ENCODE measurements at regions not wholly inside any gene's neighbourhood (a gene's known extent, or its start where the extent isn't known, plus 50 kb on each side); places are given as distances from the start of the nearest gene placed in this dataset.
"Not testable (repeated sequence)": the region's sequence is repeated elsewhere in the genome, so short reads cannot be mapped to it uniquely, and the experiment has no call there.

- TF ChIP-seq, protein P1, sequence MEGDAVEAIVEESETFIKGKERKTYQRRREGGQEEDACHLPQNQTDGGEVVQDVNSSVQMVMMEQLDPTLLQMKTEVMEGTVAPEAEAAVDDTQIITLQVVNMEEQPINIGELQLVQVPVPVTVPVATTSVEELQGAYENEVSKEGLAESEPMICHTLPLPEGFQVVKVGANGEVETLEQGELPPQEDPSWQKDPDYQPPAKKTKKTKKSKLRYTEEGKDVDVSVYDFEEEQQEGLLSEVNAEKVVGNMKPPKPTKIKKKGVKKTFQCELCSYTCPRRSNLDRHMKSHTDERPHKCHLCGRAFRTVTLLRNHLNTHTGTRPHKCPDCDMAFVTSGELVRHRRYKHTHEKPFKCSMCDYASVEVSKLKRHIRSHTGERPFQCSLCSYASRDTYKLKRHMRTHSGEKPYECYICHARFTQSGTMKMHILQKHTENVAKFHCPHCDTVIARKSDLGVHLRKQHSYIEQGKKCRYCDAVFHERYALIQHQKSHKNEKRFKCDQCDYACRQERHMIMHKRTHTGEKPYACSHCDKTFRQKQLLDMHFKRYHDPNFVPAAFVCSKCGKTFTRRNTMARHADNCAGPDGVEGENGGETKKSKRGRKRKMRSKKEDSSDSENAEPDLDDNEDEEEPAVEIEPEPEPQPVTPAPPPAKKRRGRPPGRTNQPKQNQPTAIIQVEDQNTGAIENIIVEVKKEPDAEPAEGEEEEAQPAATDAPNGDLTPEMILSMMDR (IDR thresholded peaks at IDR 0.05): not testable (repeated sequence)
- not testable (repeated sequence) for TF ChIP-seq RAD21 (IDR thresholded peaks at IDR 0.05; ENCODE audit: low read length); TAF1 (IDR thresholded peaks at IDR 0.05; ENCODE audit: borderline replicate concordance, low read depth, low read length); REST (IDR thresholded peaks at IDR 0.05; ENCODE audit: low read depth, low read length)
- TF ChIP-seq, protein P2, sequence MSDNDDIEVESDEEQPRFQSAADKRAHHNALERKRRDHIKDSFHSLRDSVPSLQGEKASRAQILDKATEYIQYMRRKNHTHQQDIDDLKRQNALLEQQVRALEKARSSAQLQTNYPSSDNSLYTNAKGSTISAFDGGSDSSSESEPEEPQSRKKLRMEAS (IDR thresholded peaks at IDR 0.05; ENCODE audit: low read depth): not testable (repeated sequence)
Measured at GRCh38 chr9:64071358-64072253, 1213.4 kb downstream of the FOXD4L5 start.

All from SK-N-SH (cell line).